ENCODE measurements at regions not wholly inside any gene's neighbourhood (a gene's known extent, or its start where the extent isn't known, plus 50 kb on each side); places are given as distances from the start of the nearest gene placed in this dataset.
A peak's percentile ranks its signal among the peaks of the same experiment; 100 is the strongest.

- Histone ChIP-seq H4K20me1 (ENCODE audit: control insufficient read depth, extremely low read depth, insufficient read depth, low read length) (no peaks in the 10 kb centered on the region), H3K4me3 (replicated peaks in 1 of 4; ENCODE audit: control extremely low read depth in 1 of 4, insufficient read depth in 1 of 4, low read depth in 3 of 4, low read length in 4 of 4) (no peak overlapping the region), H2AFZ (ENCODE audit: low read length) (no peak overlapping the region), H3K27ac (ENCODE audit: insufficient read depth, low read length) (no peak overlapping the region), H3K27me3 (ENCODE audit: control insufficient read depth, insufficient read depth, low read length) (no peaks in the 10 kb centered on the region), H3K36me3 (ENCODE audit: control insufficient read depth, insufficient read depth, low read length) (no peaks in the 10 kb centered on the region), H3K9ac (ENCODE audit: insufficient read depth, low read length) (no peak overlapping the region), H3K4me2 (ENCODE audit: extremely low read depth, insufficient read depth, low read length) (no peak overlapping the region), H3K9me3 (ENCODE audit: control insufficient read depth, insufficient read depth, low read depth, low read length) (no peaks in the 10 kb centered on the region), H3K4me1 (ENCODE audit: control insufficient read depth, extremely low read depth, insufficient read depth, low read length) (peaks cover 9% of the 10 kb centered on the region), H3K79me2 (ENCODE audit: control insufficient read depth, insufficient read depth, low read length) (no peaks in the 10 kb centered on the region)
- TF ChIP-seq, protein P1, sequence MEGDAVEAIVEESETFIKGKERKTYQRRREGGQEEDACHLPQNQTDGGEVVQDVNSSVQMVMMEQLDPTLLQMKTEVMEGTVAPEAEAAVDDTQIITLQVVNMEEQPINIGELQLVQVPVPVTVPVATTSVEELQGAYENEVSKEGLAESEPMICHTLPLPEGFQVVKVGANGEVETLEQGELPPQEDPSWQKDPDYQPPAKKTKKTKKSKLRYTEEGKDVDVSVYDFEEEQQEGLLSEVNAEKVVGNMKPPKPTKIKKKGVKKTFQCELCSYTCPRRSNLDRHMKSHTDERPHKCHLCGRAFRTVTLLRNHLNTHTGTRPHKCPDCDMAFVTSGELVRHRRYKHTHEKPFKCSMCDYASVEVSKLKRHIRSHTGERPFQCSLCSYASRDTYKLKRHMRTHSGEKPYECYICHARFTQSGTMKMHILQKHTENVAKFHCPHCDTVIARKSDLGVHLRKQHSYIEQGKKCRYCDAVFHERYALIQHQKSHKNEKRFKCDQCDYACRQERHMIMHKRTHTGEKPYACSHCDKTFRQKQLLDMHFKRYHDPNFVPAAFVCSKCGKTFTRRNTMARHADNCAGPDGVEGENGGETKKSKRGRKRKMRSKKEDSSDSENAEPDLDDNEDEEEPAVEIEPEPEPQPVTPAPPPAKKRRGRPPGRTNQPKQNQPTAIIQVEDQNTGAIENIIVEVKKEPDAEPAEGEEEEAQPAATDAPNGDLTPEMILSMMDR (conservative IDR thresholded peaks at IDR 0.05 in 1 of 2, IDR thresholded peaks at IDR 0.05 in 1 of 2; ENCODE audit: low read depth in 1 of 2, low read length in 2 of 2), result no peak
- DNase-seq (ENCODE audit: low read depth in 2 of 2), result no peak
Observed at GRCh38 chr13:97111756-97112155, 110.4 kb upstream of the MBNL2 start.

DNA sequence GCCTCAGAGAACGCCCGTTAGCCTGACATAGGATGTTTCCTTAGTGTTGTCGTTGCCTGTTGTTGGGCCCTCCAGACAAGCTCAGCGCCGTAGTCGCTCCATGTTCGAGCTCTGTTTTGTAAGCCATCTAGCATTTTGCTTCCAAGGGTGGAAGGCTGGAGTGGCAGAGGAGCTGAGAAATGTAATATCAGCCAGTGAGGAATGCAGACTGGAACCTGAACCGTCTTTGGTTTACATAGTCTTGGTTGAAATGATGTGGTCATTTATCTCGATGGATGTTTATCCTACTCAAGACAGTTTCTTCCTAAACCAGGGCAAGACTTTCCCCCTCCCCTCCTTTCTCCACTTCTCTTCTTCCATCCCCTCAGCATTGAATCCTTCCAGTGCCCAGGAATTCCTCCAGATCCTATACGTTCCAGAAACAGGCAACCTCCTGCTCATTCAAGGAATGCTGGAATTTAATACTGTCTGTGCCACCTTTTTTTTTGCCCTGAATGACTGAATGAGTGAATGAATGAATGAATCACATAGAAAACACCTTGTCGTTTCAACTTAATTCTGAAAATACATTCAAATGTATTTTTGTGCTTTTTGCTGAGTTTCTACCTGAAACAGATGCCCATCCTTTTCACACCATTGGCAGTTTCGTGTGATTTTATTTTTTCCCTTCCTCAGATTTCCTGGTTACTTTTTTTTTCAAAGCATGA lies 109.5 kb upstream of the MBNL2 start:
- no peaks in the 10 kb centered on the region for H3K79me2 ChIP-seq (ENCODE audit: control insufficient read depth, insufficient read depth, low read length)
- peak in 1 of 2 donors; percentile 56 for DNase-seq (ENCODE audit: low read depth in 2 of 2)
- no peak overlapping the region for H3K4me3 ChIP-seq (replicated peaks in 1 of 4; ENCODE audit: control extremely low read depth in 1 of 4, insufficient read depth in 1 of 4, low read depth in 3 of 4, low read length in 4 of 4)
- H3K27me3 ChIP-seq (ENCODE audit: control insufficient read depth, insufficient read depth, low read length), result no peaks in the 10 kb centered on the region
- no peak for TF ChIP-seq EZH2 (IDR thresholded peaks at IDR 0.05; ENCODE audit: low read length, missing control alignments)
- TF ChIP-seq, protein P1 (conservative IDR thresholded peaks at IDR 0.05 in 1 of 2, IDR thresholded peaks at IDR 0.05 in 1 of 2; ENCODE audit: low read depth in 1 of 2, low read length in 2 of 2), result no peak
- no peak overlapping the region for H2AFZ ChIP-seq (ENCODE audit: low read length)
- no peak overlapping the region for H3K27ac ChIP-seq (ENCODE audit: insufficient read depth, low read length)
- H3K36me3 ChIP-seq (ENCODE audit: control insufficient read depth, insufficient read depth, low read length), result no peaks in the 10 kb centered on the region
- H3K4me1 ChIP-seq (ENCODE audit: control insufficient read depth, extremely low read depth, insufficient read depth, low read length), result peaks cover 9% of the 10 kb centered on the region
- H3K9ac ChIP-seq (ENCODE audit: insufficient read depth, low read length), result no peak overlapping the region
- H3K9me3 ChIP-seq (ENCODE audit: control insufficient read depth, insufficient read depth, low read depth, low read length), result no peaks in the 10 kb centered on the region
- H4K20me1 ChIP-seq (ENCODE audit: control insufficient read depth, extremely low read depth, insufficient read depth, low read length), result no peaks in the 10 kb centered on the region
- H3K4me2 ChIP-seq (ENCODE audit: extremely low read depth, insufficient read depth, low read length), result no peak overlapping the region

DNA sequence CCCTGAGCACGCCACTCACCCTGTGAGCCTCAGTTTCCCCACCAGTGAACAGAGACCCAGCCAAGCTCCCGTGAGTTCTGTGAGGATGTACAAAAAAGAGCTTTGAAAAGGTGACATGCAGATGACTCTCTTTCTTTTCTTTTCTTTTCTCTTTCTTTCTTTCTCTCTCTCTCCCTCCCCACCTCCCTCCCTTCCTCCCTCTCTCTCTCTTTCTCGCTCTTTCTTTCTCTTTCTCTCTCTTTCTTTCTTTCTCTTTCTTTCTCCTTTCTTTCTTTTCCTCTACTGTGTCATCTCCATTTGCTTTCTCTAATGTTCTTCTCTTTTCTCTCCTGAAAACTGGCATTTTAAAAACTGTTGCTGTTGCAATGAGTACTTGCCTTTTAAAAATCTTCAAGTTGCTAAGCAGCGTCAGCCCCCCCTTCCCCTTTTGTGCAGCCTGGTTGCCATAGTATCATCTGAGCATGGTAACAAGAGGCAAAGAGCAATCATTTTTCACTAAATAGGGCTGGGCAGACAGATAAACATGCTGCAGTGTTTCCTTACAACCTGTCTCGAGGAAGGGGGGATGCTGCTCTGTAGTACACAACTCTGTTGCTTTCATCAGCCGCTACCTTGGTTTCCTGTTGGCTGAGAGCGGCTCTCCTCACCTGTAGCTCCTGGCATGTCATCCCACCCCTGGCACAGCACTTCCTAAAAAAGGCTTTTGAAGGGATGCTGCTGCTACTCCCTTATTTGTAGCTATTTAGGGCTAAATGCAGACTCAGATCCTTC lies 108.7 kb upstream of the MBNL2 start:
- Histone ChIP-seq H3K4me2 (ENCODE audit: extremely low read depth, insufficient read depth, low read length) (no peak overlapping the region), H3K4me1 (ENCODE audit: control insufficient read depth, extremely low read depth, insufficient read depth, low read length) (peaks cover 9% of the 10 kb centered on the region)

More for the DNA sequence above, 108.7 kb upstream of the MBNL2 start:
- TF ChIP-seq, protein P1 (conservative IDR thresholded peaks at IDR 0.05 in 1 of 2, IDR thresholded peaks at IDR 0.05 in 1 of 2; ENCODE audit: low read depth in 1 of 2, low read length in 2 of 2), result no peak
- no peak for TF ChIP-seq EZH2 (IDR thresholded peaks at IDR 0.05; ENCODE audit: low read length, missing control alignments)
- Histone ChIP-seq H4K20me1 (ENCODE audit: control insufficient read depth, extremely low read depth, insufficient read depth, low read length) (no peaks in the 10 kb centered on the region), H3K9me3 (ENCODE audit: control insufficient read depth, insufficient read depth, low read depth, low read length) (no peaks in the 10 kb centered on the region), H3K79me2 (ENCODE audit: control insufficient read depth, insufficient read depth, low read length) (no peaks in the 10 kb centered on the region), H2AFZ (ENCODE audit: low read length) (no peak overlapping the region), H3K4me3 (replicated peaks in 1 of 4; ENCODE audit: control extremely low read depth in 1 of 4, insufficient read depth in 1 of 4, low read depth in 3 of 4, low read length in 4 of 4) (no peak overlapping the region), H3K27ac (ENCODE audit: insufficient read depth, low read length) (no peak overlapping the region), H3K27me3 (ENCODE audit: control insufficient read depth, insufficient read depth, low read length) (no peaks in the 10 kb centered on the region), H3K9ac (ENCODE audit: insufficient read depth, low read length) (no peak overlapping the region), H3K36me3 (ENCODE audit: control insufficient read depth, insufficient read depth, low read length) (no peaks in the 10 kb centered on the region)
- peak in 1 of 2 donors; percentile 41 for DNase-seq (ENCODE audit: low read depth in 2 of 2)

Measured in fibroblast of lung (primary cell).